ENCODE measurements at regions not wholly inside any gene's neighbourhood (a gene's known extent, or its start where the extent isn't known, plus 50 kb on each side); places are given as distances from the start of the nearest gene placed in this dataset.

DNA sequence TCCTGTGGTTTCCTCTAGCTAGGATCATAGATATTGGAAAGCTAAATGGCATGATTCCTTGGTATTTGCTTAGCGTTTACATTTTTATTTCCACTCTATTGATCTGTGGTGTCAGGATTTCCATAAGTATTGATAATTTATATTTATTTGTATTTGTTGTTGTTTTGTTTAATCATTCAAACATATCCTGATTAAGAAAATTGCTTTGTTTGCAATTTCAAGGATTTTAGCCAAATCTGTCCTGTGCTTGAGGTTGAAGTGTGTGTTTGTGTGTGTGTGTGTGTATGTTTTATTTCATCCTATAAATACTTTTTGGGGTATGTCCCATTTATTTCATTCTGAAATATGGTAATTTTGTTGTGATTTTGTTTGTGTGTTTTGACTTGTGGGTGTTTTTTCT lies 1884.1 kb upstream of the CDH6 start:
- intact Hi-C loops (cut with micrococcal nuclease): no loop called here

DNA sequence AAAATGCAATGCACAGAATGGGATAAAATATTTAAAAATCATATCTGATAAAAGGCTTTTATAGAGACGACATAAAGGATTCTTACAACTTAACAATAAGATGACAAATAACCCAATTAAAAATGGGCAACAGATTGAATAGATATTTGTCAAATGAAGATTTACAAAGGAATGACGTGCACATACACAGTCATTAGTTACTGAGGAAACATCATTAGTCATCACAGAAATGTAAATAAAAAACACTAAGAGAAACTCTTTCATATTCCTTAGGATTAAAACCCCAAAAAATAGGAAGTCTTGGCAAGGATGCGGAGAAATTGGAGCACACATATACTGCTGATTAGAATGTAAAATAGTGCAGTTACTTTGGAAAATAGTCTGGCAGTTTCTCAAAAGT lies 1886.0 kb upstream of the CDH6 start:
- intact Hi-C loops (cut with micrococcal nuclease): no loop called here

DNA sequence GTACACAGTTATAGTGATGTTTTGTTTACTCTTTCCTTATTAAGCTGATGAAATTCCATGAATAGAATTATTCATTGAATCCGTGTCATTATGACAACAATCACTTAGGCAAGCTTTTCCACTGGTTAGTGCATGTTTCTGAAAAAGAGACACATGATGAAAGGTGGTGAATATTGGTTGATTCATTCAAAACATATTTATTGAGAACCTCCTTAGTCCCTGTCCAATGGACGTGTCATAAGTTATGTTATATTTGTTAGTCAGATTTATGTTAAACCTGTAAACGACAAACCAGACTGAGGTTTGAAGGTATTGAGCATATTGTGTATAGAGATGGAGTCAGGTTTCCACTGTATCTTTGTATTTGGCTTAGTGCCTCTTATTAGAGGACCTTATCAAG lies 1888.9 kb upstream of the CDH6 start:
- intact Hi-C loops (cut with micrococcal nuclease): no loop called here

DNA sequence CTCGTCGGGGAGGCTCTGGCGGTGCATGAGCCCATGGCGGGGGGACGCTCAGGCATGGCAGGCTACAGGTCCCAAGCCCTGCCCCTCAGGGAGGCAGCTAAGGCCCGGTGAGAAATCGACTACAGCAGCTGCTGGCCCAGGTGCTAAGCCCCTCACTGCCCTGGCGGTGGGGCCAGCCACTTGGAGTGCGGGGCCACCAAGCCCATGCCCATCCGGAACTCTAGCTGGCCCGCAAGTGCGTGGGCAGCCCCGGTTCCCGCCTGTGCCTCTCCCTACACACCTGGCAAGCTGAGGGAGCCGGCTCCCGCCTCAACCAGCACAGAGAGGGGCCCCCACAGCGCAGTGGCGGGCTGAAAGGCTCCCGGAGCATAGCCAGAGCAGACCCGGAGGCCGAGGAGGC lies 1896.9 kb upstream of the CDH6 start:
- intact Hi-C loops (cut with micrococcal nuclease): no loop called here

DNA sequence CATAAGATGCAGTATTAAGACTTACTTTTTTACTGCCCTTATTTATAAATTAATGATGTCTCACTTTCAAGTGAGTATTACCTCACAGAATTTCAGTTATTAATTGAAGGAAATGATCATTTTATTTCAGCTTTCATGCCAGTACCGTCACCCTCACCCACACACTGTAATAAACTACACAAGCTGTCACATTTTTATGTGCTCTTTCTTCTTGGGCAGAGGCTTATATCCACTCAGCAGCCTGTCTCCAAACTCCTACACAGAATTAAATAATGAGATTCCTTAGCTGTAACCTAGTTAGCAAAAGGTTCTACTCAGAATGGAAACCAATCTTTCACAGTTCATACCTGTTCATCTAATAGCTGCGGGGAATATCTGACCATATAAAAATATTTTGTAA lies 1915.8 kb upstream of the CDH6 start:
- intact Hi-C loops (cut with micrococcal nuclease): no loop called here

DNA sequence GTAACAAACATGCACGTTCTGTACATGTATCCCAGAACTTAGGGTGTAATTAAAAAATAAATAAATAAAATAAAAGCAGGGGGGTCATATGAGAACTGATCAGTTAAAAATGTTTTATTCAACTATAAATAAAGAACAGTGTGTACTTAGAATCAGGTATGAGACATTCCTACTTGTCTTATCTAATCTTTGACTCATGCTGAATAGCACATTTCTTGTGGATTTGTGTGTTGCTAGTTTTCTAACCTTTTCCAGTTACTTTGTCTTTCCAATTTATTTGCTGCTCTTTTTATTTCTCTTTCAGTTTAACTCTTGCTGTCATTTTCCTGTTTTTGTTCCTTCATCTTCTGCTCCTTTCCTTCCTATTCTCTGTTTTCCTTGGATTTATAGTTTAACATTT lies 1917.1 kb upstream of the CDH6 start:
- intact Hi-C loops (cut with micrococcal nuclease): no loop called here

DNA sequence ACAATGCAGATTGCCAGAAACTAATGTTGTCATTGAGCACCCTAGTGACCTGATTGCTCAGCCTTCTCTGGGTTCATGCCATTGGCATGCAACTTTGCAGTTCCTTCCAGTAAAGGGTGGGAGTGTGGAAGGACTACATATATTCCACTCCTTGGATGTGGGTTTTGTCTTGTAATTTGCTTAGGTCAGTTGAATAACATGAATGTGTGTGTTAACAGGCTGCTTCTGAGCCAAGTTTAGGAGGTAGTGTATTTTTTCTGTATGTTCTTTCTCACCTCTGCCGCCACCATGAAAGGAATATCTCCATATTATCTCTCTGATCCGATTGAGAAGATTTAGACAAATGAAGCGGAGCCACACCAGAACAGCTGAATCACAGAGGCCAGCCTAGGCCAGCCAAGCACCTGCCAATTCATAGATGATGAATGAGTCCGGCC lies 1929.6 kb upstream of the CDH6 start:
- intact Hi-C loops (cut with micrococcal nuclease): no loop called here

DNA sequence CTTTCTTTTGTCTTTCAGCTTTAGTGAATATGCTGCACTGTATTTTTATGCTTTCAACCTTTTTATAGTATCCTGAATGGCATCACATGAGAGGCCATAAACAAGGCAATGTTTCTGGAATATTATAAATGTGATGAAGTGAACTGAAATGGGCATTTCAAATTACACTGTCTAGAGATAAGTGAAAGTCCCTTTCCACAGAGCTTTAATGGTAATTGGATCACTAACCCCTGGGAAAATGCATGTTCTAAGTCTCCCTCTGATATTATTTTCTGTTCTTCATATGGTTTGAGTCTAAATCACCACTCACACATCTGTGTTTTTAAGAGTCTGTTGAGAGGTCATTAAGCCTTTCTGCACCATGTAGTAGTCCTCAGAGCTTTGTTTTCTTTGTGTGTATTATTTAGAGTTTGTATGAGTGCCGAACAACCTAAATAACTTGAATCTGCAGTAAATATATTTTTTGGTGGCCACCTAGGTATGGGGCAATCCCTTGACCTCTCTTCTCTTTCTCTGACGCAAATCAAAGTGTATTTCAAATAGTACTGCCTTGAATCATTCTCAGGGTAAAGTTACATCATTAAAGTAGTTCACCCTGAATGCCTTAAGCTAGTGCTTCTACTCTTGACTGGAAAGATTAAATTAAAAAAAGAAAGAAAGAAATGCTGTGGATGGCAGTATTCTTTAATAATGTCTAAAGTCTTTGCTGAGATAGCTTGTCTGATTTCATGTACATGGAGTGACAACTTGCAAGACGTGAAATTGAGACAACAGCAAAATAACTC lies 1931.0 kb upstream of the CDH6 start:
- intact Hi-C loops (cut with micrococcal nuclease): no loop called here

DNA sequence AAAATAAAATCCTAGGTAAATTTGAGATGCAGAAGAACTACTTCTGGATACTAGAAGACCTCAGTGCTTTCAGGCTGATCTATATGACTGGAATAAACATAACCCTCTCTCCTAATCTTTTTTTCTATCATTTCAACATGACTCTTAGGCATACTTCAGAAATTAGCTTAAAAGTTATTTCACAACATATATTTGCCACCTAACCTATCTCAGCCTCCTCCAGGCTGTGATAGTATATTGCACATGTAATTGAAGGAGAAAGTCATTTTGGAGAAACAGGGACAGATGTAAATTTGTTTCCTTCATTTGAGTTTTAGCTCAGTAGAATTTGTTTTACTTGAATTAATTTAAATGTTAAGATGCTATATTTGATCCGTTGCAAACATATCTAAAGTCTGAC lies 1932.3 kb upstream of the CDH6 start:
- intact Hi-C loops (cut with micrococcal nuclease): no loop called here

DNA sequence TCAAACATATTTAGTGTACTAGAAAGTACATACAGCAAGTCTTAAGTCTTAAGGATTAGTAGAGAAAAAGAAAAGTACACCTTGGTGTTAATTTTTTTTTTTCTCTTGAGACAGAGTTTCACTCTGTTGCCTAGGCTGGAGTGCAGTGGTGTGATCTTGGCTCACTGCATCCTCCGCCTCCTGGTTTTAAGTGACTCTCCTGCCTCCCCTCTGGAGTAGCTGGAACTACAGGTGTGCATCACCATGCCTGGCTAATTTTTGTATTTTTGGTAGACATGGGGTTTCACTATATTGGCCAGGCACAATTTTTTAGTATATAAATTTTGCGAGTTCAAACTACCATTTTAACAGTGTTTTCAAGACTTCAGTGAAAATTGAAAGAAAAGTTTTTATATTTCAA lies 1941.1 kb upstream of the CDH6 start:
- intact Hi-C loops (cut with micrococcal nuclease): no loop called here

DNA sequence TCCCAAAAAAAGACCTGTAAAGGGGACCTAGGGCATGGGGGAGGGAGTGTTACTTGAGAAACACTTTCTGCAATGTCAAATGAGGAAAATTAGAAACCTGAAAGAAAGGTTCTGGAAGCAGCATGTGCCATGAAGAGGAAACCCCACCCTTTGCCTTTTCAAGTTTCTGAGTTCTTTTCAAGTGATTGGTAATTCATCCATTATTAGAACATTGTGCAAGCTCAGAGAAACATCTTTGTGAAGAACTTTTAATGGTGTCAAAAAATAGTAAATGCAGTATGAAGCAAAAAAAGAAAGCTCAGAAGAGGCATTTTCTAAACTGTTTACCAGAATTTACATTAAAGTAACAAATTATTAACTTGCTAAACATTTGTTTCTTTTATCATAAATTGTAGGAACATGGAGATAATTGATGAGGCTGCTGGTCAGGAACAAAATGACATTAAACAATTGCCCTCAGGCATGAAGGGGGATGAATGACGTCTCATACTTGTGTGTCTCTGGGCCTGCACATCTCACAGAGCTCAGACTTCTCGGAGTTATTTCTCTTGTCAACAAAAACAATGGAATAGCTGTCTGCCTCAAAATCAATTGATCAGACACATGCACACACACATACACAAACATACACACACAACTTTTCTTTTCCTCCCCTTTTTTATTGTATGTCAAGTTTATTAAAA lies 1946.0 kb upstream of the CDH6 start:
- intact Hi-C loops (cut with micrococcal nuclease): no loop called here

DNA sequence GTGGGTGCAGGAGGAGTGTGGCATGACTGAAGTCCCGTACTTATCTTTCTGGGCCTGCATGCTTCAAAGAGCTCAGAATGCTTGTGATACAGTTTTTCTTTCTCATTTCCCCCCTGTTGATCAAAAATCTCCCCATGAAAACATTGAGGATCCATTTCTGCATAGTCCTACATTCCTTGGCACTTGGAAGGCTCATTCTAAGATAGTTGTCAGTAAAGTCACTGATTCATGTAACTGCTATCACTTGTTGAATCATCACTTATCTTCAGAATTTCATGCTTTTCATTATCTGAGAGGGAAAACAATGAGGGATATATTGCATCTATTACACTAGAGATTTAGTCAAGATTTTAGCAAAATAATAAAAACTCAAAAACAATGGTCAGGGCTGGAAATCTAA lies 1953.1 kb upstream of the CDH6 start:
- intact Hi-C loops (cut with micrococcal nuclease): no loop called here

DNA sequence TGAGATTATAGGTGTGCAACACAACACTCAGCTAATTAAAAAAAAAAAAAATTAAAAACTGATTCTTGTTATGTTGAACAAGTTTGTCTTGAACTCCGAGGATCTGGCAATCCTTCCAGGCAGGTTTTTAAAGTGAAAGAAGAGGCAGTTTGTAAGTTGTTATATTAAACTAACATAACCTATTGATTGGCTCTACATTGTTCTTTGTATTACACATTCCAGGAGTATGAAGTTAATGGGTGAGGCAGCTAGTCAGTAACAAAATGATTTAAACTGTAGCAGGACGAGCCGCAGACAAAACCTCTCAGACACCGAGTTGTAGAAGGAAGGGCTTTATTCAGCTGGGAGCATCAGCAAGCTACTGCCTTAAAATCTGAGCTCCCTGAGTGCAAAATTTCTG lies 1953.9 kb upstream of the CDH6 start:
- intact Hi-C loops (cut with micrococcal nuclease): no loop called here

DNA sequence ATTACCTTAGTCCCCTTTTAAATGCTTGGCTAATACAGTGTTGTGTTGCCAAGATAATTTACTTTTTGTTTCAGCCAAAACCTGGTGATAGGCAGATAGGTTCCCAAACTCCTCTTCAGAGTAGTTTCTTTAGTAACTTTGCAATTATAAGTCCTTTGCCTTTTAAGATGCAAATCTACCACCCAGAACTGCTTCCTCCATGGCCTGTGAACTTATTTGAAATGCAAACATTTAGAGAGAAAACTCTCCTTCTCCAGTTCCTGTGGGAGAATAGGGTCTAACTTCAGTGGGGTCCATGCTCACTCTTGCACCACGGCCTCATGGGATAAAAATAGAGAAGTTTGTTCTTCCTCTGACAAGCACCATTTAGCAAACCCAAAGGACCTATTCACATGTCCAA lies 1955.4 kb upstream of the CDH6 start:
- intact Hi-C loops (cut with micrococcal nuclease): no loop called here

DNA sequence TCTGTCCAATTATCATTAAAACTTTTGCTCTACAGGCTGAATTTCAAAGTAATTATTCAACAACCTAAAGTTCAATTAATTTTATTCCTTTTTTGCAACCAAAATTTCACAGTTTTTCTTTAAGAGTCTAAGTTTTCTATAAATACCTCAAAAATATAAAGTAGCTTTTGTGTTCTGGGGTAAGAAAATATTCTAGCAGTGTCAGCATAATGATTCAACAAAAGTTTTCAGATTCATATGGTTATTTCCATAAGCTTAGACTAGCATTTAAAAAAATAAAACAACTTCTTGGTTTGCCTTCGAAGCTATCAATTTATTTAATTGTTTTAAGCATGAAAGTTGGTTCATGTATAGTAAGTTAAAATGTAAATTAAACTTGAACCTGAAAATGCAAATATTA lies 1962.3 kb upstream of the CDH6 start:
- intact Hi-C loops (cut with micrococcal nuclease): no loop called here

DNA sequence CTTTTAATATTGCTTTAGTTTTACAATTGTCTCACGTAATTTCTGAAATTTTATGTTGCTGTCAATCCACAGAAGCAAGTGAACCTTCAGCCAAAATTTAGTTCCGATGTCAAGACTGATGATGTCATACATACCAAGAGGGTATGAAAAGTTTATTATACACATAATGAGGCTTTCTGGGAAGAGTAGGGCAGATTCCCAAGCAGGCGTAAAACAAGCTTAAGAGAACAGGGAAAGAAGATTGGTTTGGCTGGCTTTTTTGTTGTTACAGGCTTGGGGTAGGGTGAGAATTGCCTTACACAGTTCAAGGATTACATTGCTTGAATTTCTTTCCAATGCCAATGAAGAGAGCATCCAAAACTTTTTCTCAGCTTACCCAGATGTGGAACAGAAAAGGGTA lies 1962.9 kb upstream of the CDH6 start:
- intact Hi-C loops (cut with micrococcal nuclease): no loop called here

DNA sequence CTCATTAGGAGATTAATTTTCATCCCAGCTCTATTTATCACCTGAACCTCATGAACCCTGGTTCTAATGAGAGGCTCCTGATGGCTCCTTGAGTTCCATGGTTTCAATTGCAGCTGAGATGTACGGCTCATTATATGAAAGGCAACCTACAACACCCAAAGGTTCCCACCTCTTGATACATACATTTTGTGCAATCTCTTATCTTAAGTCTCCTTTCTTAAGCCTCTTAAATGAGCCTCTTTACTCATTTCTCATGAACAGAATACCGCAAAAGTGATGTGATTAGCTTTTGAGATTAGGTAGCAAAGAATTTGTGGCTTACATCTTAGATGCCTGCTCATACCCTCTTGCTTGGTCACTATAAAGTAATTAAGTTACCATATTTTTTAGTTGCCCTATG lies 1964.0 kb upstream of the CDH6 start:
- intact Hi-C loops (cut with micrococcal nuclease): no loop called here

DNA sequence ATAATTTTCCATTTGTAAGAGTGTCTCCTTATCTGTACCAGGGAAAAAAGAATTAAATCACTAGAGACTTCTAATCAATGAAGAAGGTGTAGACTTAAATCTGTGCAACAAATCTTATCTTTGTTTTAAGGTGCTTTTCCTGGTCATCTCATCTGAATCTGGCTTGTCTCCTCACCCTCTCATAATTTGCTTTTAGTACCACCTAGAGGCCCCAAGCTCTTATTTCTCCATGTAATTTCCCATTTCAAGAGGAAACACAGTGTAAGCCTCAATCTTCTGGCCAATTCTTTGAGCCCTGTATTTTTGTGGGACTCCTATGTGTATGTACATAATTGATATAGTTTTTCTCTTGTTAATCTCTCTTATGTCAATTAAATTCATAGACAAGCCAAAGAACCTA lies 1975.3 kb upstream of the CDH6 start:
- intact Hi-C loops (cut with micrococcal nuclease): no loop called here

DNA sequence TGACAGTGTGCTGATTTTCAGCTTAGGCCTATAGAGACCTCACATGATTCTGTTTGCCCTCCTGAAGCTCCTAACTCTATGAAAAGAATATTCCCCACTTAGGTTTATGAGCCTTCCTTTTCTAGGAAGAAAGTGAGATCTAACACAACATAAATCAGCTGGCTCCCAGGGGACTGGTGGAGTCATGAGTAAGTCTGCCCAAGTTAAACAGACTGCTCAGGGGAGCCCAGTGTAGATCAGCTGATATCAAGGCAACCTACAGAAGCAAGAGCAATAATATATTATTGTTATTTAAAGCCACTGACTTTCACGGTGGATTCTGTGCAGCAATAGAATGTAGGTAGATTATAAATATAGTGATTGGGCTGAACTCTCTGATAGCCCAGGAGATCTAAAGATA lies 1978.6 kb upstream of the CDH6 start:
- intact Hi-C loops (cut with micrococcal nuclease): no loop called here

DNA sequence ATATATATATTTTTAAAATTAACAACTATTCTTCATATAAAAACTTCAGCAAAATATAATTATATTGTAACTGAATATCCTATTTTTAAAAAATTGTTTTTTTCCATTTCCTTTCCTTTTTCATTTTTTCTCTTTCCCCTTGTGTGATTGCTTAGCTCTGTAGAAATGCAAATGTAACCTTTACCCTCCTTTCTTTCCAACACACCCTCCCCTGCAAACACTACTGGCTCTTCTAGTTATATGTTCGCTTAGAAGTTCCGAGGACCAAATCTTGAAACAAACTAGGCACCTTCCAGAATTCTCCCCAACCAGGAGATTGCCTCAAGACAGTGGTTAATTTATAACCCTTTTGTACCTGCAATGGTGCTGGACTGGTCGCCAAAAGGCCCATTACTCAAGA lies 1980.0 kb upstream of the CDH6 start:
- intact Hi-C loops (cut with micrococcal nuclease): no loop called here

DNA sequence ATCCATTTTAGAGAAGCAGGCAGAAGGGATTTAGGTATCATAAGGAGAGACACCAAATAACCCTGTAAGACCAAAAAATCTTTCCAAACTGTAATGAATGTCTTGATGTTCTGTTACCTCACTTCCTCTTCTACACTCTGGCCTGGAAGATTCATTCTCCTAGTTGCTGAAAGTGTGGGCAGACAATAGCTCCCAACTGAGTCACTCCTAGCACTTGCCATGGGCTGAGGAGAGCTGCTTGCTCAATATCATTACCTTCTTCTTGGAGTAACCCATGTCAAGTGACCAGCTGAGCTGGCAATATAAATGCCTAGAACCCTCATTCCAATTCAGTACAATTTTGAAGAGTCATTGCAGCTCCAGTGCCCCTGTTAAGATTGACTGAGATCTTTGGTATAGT lies 1985.5 kb upstream of the CDH6 start:
- intact Hi-C loops (cut with micrococcal nuclease): no loop called here

DNA sequence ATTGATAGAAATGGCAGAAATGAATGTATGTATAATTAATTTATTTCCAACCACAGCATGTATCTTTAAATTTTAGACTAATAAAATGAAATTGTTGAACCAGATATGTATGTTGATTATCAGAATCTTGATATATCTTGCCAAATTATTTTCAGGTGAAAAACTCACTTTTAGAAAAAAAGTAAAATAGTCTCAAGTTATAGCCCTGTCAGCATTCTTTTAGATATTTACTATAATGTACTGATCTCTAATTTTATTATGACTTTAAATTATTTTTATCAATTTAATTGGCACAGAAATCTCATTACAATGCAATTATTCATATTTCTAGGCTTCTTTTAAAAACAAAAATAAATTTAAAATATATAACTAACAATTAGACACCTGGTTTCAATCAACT lies 1990.4 kb upstream of the CDH6 start:
- intact Hi-C loops (cut with micrococcal nuclease): no loop called here

Measured in T-helper 1 cell treated with Interleukin-12 subunit alpha and Interleukin-12 subunit beta and Interleukin-4 antibody, amounts not matched to agents 30 ng/mL and 1 ng/mL, for 36 hours (primary cell).